ENCODE measurements at regions not wholly inside any gene's neighbourhood (a gene's known extent, or its start where the extent isn't known, plus 50 kb on each side); places are given as distances from the start of the nearest gene placed in this dataset.

- TF ChIP-seq NR2F6 (IDR thresholded peaks at IDR 0.05) (no peak), NR2F6 (CRISPR knock-in tag; IDR thresholded peaks at IDR 0.05) (0 out of 2 replicates have a peak, but pooled peaks have one; percentile 29), YEATS4 (CRISPR knock-in tag; IDR thresholded peaks at IDR 0.05; ENCODE audit: borderline replicate concordance) (0 out of 2 replicates have a peak, but pooled peaks have one; percentile 44), SAFB2 (CRISPR knock-in tag; IDR thresholded peaks at IDR 0.05; ENCODE audit: borderline replicate concordance, low read depth) (peak; percentile 76; the same call in 1 of the 2 replicates), BCL3 (CRISPR knock-in tag; IDR thresholded peaks at IDR 0.05) (peak; percentile 81; the same call in 1 of the 2 replicates), ZEB1 (IDR thresholded peaks at IDR 0.05; ENCODE audit: insufficient replicate concordance, low read depth) (peak; percentile 38), ADNP (CRISPR knock-in tag; IDR thresholded peaks at IDR 0.05) (no peak), HOXA3 (CRISPR knock-in tag; IDR thresholded peaks at IDR 0.05) (peak; percentile 58; the same call in 1 of the 2 replicates), ZBTB8A (CRISPR knock-in tag; IDR thresholded peaks at IDR 0.05; ENCODE audit: borderline replicate concordance, low read depth) (no peak), GLI4 (CRISPR knock-in tag; IDR thresholded peaks at IDR 0.05; ENCODE audit: borderline replicate concordance) (peak; percentile 67; the same call in 1 of the 2 replicates), AHR (CRISPR knock-in tag; IDR thresholded peaks at IDR 0.05) (peak; percentile 47; the same call in 1 of the 2 replicates), HBP1 (CRISPR knock-in tag; IDR thresholded peaks at IDR 0.05; ENCODE audit: low read depth) (no peak), ZFP41 (CRISPR knock-in tag; IDR thresholded peaks at IDR 0.05; ENCODE audit: borderline replicate concordance) (0 out of 2 replicates have a peak, but pooled peaks have one; percentile 37), MED1 (CRISPR knock-in tag; IDR thresholded peaks at IDR 0.05) (0 out of 2 replicates have a peak, but pooled peaks have one; percentile 26), ZBTB34 (CRISPR knock-in tag; IDR thresholded peaks at IDR 0.05) (no peak), POGZ (CRISPR knock-in tag; IDR thresholded peaks at IDR 0.05) (no peak), TFAP4 (IDR thresholded peaks at IDR 0.05; ENCODE audit: borderline replicate concordance, low read depth) (peak; percentile 62; the same call in 1 of the 2 replicates), MNT (IDR thresholded peaks at IDR 0.05) (no peak), NFKB2 (CRISPR knock-in tag; IDR thresholded peaks at IDR 0.05; ENCODE audit: borderline replicate concordance) (peak; percentile 66; the same call in 1 of the 2 replicates), NKX3-1 (CRISPR knock-in tag; IDR thresholded peaks at IDR 0.05) (0 out of 2 replicates have a peak, but pooled peaks have one; percentile 48), PAX8 (CRISPR knock-in tag; IDR thresholded peaks at IDR 0.05; ENCODE audit: borderline replicate concordance) (0 out of 2 replicates have a peak, but pooled peaks have one; percentile 36), ZNF564 (CRISPR knock-in tag; IDR thresholded peaks at IDR 0.05) (0 out of 2 replicates have a peak, but pooled peaks have one; percentile 46)
Measured at GRCh38 chr20:17806739-17807441, 107.1 kb downstream of the BANF2 start (continued).

Measured in HepG2 (cell line).